ENCODE measurements at regions not wholly inside any gene's neighbourhood (a gene's known extent, or its start where the extent isn't known, plus 50 kb on each side); places are given as distances from the start of the nearest gene placed in this dataset.

DNA sequence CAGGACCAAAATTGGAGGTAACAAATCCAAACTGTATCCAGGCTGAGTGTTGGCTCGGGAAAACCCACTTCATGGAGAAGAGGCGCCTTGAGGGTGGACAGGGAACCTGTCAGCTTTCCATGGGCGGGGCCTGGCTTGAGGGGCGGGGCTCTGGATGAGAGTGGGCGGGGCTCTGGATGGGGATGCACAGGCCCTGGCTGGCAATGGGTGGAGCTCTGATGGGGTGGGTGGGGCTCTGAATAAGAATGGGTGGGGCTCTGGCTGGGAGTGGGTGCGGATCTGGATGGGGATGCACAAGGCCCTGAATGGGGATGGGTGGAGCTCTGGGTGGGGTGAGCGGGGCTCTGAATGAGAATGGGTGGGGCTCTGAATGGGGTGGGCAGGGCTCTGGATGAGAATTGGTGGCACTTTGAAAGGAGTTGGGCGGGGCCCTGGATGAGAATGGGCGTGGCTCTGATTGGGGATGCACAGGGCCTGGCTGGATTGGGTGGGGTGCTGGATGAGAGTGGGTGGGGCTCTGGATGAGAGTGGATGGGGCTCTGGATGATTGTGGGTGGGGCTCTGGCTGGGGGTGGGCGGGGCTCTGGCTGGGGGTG lies 96.6 kb upstream of the NPTX2 start:
- no peak overlapping the region for H3K4me3 ChIP-seq (ENCODE audit: extremely low read depth in 1 of 4, insufficient read depth in 2 of 4, low read depth in 3 of 4, low read length in 4 of 4)
- no peak overlapping the region for H4K5ac ChIP-seq (ENCODE audit: insufficient read length, low read depth, low read length)
- H3K23ac ChIP-seq (ENCODE audit: insufficient read length): no peak overlapping the region
- H3K4me1 ChIP-seq (replicated peaks in 1 of 4; ENCODE audit: control insufficient read depth in 3 of 4, insufficient read depth in 4 of 4, low read length in 3 of 4): no peaks in the 10 kb centered on the region
- no peak overlapping the region for H3K27ac ChIP-seq (ENCODE audit: low read depth, low read length)
- ChIA-PET CTCF (ENCODE audit: partially characterized antibody) (no interaction called here), POLR2A (ENCODE audit: partially characterized antibody) (no interaction called here)
- H3K18ac ChIP-seq (ENCODE audit: extremely low read depth, low read length): no peak overlapping the region
- H3K23me2 ChIP-seq (ENCODE audit: low read depth, low read length): no peaks in the 10 kb centered on the region
- WGBS, 2 experiments (ENCODE audit: extremely low coverage in 1 of 2, insufficient coverage in 1 of 2, insufficient read length in 1 of 2, insufficient replicate concordance in 2 of 2, low coverage in 1 of 2, low lambda C conversion rate in 2 of 2, missing lambda C conversion rate in 1 of 2): 85% methylated on average over 7 of the region's 10 CpGs; no CpG with 5 or more reads in 1 of the 2 experiments
- H3K79me2 ChIP-seq (ENCODE audit: control insufficient read depth in 1 of 2, insufficient read depth in 2 of 2, low read length in 2 of 2): no peaks in the 10 kb centered on the region
- TF ChIP-seq BACH1 (IDR thresholded peaks at IDR 0.05; ENCODE audit: low read length): no peak
- TF ChIP-seq CBX8 (IDR thresholded peaks at IDR 0.05; ENCODE audit: borderline replicate concordance, low read depth, low read length): no peak
- TF ChIP-seq SP2 (IDR thresholded peaks at IDR 0.05; ENCODE audit: low read length): no peak
- no peak overlapping the region for H2BK20ac ChIP-seq (ENCODE audit: low read length)
- no peak overlapping the region for H2BK120ac ChIP-seq (replicated peaks; ENCODE audit: low read depth, low read length)
- H2BK12ac ChIP-seq (ENCODE audit: low read depth, low read length): no peak overlapping the region
- H3K9me3 ChIP-seq (ENCODE audit: insufficient read depth in 2 of 2, low read depth in 1 of 2, low read length in 1 of 2): peaks cover 8 to 28% of the 10 kb centered on the region in 2 experiments
- H4K91ac ChIP-seq (replicated peaks; ENCODE audit: insufficient read length, low read length): no peak overlapping the region
- no peak overlapping the region for H3K4me2 ChIP-seq (ENCODE audit: insufficient read depth in 1 of 2, low read depth in 2 of 2, low read length in 2 of 2)
- no peak overlapping the region for H3K4ac ChIP-seq (replicated peaks; ENCODE audit: insufficient read length, low read depth, low read length)
- DNase-seq (ENCODE audit: low read depth in 1 of 2, low spot score in 2 of 2) (no peak), FAIRE-seq (no peak)
- H3K14ac ChIP-seq (ENCODE audit: insufficient read length): no peak overlapping the region
- no peaks in the 10 kb centered on the region for H3K79me1 ChIP-seq (ENCODE audit: low read depth, low read length)
- no peak overlapping the region for H4K8ac ChIP-seq (ENCODE audit: extremely low read depth, insufficient read depth, low read length)
- no peaks in the 10 kb centered on the region for H3K27me3 ChIP-seq (replicated peaks in 1 of 4; ENCODE audit: control insufficient read depth in 3 of 4, extremely low read depth in 1 of 4, insufficient read depth in 3 of 4, low read length in 3 of 4)
- H3K36me3 ChIP-seq (ENCODE audit: control insufficient read depth in 2 of 4, insufficient read depth in 4 of 4, low read length in 3 of 4): no peaks in the 10 kb centered on the region
- H2BK15ac ChIP-seq (ENCODE audit: low read length): no peak overlapping the region
- no peak overlapping the region for H2BK5ac ChIP-seq (ENCODE audit: low read depth, low read length)
- H3K56ac ChIP-seq (replicated peaks; ENCODE audit: insufficient read length, low read depth, low read length): no peak overlapping the region
- H4K20me1 ChIP-seq (replicated peaks in 1 of 2; ENCODE audit: control insufficient read depth in 1 of 2, insufficient read depth in 2 of 2, low read length in 2 of 2): no peaks in the 10 kb centered on the region
- no peak overlapping the region for H3K9ac ChIP-seq (replicated peaks in 1 of 4; ENCODE audit: extremely low read depth in 1 of 4, low read depth in 3 of 4, low read length in 3 of 4)
- no peak overlapping the region for H2AK5ac ChIP-seq (ENCODE audit: low read depth, low read length)
- H2AFZ ChIP-seq (ENCODE audit: low read length): no peak overlapping the region
